Gastroesophageal sphincter (tissue), 3 donors: ENCODE measurements at regions not wholly inside any gene's neighbourhood (a gene's known extent, or its start where the extent isn't known, plus 50 kb on each side); places are given as distances from the start of the nearest gene placed in this dataset.

Experiments
- CTCF ChIP-seq, 4 experiments: fragments of 200-600 bp in 2 of 4; fragments of 450-650 bp in 2 of 4; sonication (generic) in 1 of 4; IDR thresholded peaks; one replicate each; pipeline ENCODE4 v1.5.1; 2017 to 2019; ENCODE audit warnings: antibody characterized with exemption in 4 of 4, mild to moderate bottlenecking in 2 of 4, moderate library complexity in 2 of 4
- POLR2A ChIP-seq, 2 donors: fragments of 450-650 bp; IDR thresholded peaks; one replicate each; pipeline ENCODE4 v1.6.1; 2017; ENCODE audit warnings: antibody characterized with exemption in 2 of 2, mild to moderate bottlenecking in 2 of 2, moderate library complexity in 1 of 2

DNA sequence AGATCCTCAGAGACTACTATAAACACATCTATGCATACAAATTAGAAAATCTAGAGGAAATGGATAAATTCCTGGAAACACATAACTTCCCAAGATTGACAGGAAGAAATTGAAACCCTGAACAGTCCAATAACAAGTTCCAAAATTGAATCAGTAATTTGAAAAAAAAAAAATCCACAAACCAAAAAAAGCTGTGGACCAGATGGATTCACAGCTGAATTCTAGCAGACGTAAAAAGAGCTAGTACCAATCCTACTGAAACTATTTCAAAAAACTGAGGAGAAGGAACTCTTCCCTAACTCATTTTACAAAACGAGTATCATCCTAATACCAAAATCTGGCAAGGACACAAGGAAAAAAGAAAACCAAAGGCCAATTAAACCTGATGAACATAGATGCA, 77.0 kb upstream of the FXR1 start:
- TF ChIP-seq CTCF (IDR thresholded peaks at IDR 0.05): no peak
- no peak for TF ChIP-seq POLR2A (IDR thresholded peaks at IDR 0.05)
